PC-3 (cell line): ENCODE measurements at regions not wholly inside any gene's neighbourhood (a gene's known extent, or its start where the extent isn't known, plus 50 kb on each side); places are given as distances from the start of the nearest gene placed in this dataset.

Source experiments
- EZH2 ChIP-seq: fragments of 300-600 bp; sonication (generic); IDR thresholded peaks from one replicate; pipeline ENCODE4 v1.6.1; 2017; ENCODE audit warnings: antibody characterized with exemption, mild to moderate bottlenecking, low read length; ENCODE audit not compliant: unreplicated experiment
- TF ChIP-seq, protein P1 (sequence below): fragments of 300-600 bp; sonication (generic); conservative IDR thresholded peaks from 2 replicates; pipeline ENCODE4 v1.5.1; 2017; ENCODE audit warnings: antibody characterized with exemption, low read depth, mild to moderate bottlenecking, low read length

- TF ChIP-seq, protein P1, sequence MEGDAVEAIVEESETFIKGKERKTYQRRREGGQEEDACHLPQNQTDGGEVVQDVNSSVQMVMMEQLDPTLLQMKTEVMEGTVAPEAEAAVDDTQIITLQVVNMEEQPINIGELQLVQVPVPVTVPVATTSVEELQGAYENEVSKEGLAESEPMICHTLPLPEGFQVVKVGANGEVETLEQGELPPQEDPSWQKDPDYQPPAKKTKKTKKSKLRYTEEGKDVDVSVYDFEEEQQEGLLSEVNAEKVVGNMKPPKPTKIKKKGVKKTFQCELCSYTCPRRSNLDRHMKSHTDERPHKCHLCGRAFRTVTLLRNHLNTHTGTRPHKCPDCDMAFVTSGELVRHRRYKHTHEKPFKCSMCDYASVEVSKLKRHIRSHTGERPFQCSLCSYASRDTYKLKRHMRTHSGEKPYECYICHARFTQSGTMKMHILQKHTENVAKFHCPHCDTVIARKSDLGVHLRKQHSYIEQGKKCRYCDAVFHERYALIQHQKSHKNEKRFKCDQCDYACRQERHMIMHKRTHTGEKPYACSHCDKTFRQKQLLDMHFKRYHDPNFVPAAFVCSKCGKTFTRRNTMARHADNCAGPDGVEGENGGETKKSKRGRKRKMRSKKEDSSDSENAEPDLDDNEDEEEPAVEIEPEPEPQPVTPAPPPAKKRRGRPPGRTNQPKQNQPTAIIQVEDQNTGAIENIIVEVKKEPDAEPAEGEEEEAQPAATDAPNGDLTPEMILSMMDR, result no peak
- TF ChIP-seq EZH2, result no peak
Observed at GRCh38 chr2:53536583-53537361, 230.8 kb upstream of the CHAC2 start.
